HG02642 (cell line): ENCODE measurements at regions not wholly inside any gene's neighbourhood (a gene's known extent, or its start where the extent isn't known, plus 50 kb on each side); places are given as distances from the start of the nearest gene placed in this dataset.
"Not testable (repeated sequence)": the region's sequence is repeated elsewhere in the genome, so short reads cannot be mapped to it uniquely, and the experiment has no call there.

Source experiments
- ATAC-seq: cut with Tn5 transposase; IDR thresholded peaks from one replicate; pipeline ENCODE4 v1.9.1; 2021; ENCODE audit warnings: mild to moderate bottlenecking; ENCODE audit not compliant: unreplicated experiment, poor library complexity

DNA sequence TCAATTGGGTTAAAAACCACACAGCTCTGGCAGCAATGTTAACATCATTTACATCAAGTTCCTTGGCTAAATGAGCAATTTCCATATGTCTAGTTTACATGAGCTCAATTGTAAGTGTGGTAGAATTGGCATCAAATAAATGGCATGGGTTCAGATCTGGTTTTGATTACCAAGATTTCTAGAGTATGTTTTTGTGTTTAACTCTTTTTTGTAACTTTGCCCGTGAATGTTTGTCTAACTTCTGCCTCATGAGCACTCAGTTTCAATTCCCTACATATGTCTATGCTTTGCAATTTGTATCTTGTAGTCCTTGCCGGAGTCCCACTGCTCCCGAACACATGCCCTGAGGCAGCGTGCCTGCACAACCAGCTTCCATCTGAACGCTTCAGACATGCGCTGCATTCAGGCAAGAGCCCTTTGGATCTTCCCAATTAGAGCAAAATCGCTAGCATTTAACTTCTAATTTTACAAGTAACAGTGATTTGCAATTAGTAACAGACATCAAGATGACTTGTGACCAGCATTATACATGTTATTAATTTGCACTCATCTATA is 644.4 kb downstream of the TRIML1 start:
- ATAC-seq = no peak

DNA sequence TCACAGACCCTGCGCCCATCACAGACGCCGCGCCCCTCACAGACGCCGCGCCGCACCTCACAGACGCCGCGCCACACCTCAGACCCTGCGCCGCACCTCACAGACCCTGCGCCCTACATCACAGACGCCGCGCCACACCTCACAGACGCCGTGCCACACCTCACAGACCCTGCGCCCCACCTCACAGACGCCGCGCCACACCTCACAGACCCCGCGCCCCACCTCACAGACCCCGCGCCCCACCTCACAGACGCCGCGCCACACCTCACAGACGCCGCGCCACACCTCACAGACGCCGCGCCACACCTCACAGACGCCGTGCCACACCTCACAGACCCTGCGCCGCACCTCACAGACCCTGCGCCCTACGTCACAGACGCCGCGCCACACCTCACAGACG is 657.4 kb downstream of the TRIML1 start:
- ATAC-seq = not testable (repeated sequence)

DNA sequence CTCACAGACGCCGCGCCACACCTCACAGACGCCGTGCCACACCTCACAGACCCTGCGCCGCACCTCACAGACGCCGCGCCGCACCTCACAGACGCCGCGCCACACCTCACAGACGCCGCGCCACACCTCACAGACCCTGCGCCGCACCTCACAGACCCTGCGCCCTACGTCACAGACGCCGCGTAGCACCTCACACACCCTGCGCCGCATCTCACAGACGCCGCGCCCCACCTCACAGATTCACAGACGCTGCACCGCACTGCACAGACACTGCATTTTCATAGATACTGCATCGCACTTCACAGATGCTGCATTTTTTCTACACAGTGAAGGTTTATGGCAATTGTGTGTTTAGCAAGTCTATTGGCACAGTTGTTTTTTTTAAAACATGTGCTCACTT is 657.8 kb downstream of the TRIML1 start:
- ATAC-seq = not testable (repeated sequence)

DNA sequence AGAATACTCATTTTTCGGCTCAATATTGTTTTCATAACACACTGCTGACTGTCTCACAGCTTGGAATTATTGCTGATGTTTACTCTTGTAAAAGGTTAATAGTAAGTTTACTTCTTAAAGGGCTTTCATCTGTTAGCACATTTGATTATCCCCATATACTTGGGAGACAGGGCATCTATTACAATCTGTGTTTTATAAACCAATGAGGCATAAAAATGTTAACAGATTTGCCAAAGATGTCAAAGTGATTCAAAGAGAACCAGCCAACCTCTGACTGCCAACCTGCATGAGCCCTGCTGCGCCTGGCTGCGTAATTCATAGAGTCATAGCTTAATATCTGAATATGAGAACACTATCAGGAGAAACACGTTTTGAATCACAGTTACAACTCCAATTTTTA is 665.6 kb downstream of the TRIML1 start:
- ATAC-seq = no peak

- ATAC-seq = no peak
These were observed 671.9 kb downstream of the TRIML1 start for GRCh38 chr4:188811121-188811520.

DNA sequence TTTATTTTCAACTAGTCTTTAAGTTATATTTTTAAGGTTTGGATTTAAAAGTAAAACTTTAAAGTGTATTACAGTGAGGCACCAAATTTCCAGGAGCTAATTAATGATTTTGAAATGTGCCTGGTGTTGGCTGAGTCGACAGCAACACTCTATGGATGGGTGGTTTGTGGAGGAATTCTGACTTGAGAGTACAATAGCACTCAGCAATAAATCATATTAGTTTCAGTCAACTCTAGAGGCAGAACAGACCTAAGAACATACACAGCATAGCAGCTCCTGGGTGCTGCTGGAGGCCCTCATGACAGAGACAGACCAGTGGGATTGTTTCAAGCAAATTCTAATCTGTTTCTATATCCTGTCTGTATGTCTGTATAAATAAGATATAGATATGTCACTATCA is 673.4 kb downstream of the TRIML1 start:
- ATAC-seq = no peak

- no peak for ATAC-seq
These were observed 679.1 kb downstream of the TRIML1 start for GRCh38 chr4:188818300-188818699.

DNA sequence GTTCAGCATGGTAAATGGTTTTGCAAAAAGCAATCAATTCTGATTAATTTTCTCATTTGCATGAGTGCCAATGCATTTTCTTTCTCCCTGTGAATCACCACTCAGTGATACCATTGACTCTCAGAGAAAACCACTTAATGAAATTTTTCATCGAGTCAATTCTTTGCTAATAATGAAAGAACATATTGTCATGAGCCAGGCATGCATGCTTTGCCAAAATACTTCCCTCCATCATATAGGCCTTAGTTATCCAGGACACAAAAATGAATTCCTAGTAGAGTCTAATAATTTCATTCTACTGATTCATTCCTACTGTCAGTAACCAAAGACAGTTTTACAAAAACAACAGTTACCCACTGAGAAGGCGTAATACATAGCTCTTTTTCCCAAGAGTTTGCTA is 680.0 kb downstream of the TRIML1 start:
- no peak for ATAC-seq

- ATAC-seq = no peak
These were observed 682.3 kb downstream of the TRIML1 start for GRCh38 chr4:188821500-188821899.

DNA sequence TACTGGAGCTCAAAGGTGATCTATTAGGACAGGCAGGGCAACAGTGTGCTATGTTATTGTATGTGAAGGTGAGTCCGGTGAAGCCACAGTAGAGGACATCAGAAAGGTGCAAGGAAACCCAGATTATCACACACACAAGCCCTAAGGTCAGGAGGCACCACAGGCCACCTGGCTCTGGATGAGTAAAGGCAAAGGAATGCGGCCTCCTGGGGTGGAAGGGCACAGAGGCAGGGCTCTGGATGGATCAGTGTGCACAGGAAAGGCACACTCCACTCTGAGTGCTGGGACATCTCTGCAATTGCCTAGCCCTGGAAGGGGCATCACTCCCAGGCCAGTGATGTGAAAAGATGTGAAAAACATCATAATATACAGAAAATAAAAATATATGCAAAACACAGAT is 683.5 kb downstream of the TRIML1 start:
- no peak for ATAC-seq

DNA sequence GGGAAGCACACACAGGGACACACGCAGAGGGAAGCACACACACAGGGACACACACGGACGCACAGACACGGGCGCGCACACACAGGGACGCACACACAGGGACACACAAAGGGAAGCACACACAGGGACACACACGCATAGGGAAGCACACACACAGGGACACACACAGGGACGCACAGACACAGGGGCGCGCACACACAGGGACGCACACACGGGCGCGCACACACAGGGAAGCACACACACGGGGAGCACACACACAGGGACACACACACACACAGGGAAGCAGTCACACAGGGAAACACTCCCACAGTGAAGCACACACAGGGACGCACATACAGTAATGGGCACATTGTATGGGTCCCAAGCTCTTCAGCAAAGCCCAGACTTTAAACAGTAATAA is 685.3 kb downstream of the TRIML1 start:
- ATAC-seq = no peak

- ATAC-seq = no peak
These were observed 687.2 kb downstream of the TRIML1 start for GRCh38 chr4:188826393-188826792.

- no peak for ATAC-seq
These were observed 700.5 kb downstream of the TRIML1 start for GRCh38 chr4:188839704-188840103.

- ATAC-seq = no peak
These were observed 702.3 kb downstream of the TRIML1 start for GRCh38 chr4:188841523-188841922.

DNA sequence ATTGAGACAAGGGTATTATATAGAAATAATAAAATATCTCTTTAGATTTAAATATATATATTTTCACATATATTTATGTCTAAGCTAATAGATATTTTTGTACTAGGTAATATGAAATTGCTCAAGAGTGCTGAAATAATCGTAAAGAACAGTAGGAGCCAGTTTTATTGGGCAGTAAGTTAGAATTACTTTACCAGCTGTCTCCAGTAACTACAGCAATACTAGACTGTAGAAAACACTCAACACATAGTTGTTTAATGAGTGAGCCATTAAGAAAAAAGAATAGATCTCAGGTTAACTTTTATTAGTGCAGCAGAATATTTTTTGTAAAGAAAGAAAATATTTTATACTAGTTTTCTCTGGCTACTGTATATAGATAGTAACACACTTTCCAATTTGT is 715.2 kb downstream of the TRIML1 start:
- no peak for ATAC-seq

- ATAC-seq = no peak
These were observed 719.5 kb downstream of the TRIML1 start for GRCh38 chr4:188858696-188859095.

GRCh38 chr4:188864741-188865140 is 725.5 kb downstream of the TRIML1 start:
- ATAC-seq = no peak

DNA sequence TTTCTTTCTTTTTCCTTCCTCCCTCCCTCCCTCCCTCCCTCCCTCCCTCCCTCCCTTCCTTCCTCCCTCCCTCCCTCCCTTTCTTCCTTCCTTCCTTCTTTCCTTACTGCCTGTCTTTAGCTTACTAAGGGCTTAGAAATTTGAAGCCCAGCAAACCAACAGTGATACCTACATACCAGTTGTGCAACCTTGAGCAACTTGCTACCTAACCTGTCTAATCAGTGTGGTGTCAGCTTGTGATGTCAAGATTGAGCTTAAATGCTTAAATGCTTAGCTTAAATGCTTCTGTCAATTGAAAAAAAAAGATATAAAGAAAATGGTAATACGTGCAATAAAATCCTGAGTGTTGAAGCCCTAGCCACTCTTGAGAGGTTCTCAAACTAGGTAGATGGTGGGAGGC is 728.6 kb downstream of the TRIML1 start:
- ATAC-seq = no peak

DNA sequence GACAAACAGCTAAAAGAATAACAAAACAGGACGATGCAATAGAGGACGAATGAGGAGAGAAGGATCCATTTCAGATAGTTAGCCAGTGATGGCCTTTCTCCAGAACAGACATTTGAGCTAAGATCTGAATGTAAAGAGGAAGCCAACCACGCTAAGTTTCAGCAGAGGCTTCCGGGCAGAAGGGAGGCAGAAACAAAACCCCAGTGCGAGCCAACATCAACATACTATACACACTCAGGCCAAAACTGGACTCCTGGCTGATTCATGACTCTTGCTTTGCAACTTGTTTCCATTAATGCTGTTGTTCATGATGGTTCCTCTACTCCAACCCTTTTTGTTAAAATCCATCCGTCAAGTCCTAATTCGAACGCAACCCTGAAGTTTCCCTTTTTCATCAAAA is 730.3 kb downstream of the TRIML1 start:
- no peak for ATAC-seq

DNA sequence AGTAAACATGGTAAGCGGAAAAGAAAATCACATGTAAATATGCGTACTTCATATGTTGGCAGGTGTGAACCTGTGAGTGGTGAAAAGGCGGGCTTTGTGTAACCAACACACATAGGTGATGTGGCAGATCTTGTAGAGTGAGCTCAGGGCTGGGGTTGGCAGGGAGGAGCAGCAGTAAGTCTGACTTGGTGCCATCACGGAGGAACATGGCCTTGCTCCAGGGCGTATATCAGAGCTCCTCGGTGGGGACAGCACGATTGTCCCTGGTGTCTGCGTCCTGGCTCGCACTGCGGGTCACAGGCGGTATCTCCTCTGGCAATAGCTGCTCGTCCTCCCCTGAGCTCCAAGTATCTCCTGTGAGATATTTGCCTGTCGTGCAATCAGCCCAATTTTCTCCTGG is 733.6 kb downstream of the TRIML1 start:
- no peak for ATAC-seq

- no peak for ATAC-seq
These were observed 737.6 kb downstream of the TRIML1 start for GRCh38 chr4:188876881-188877280.

- no peak for ATAC-seq
These were observed 740.4 kb downstream of the TRIML1 start for GRCh38 chr4:188879598-188879997.

GRCh38 chr4:188887905-188888304 is 748.7 kb downstream of the TRIML1 start:
- no peak for ATAC-seq
